ENCODE measurements at regions not wholly inside any gene's neighbourhood (a gene's known extent, or its start where the extent isn't known, plus 50 kb on each side); places are given as distances from the start of the nearest gene placed in this dataset.

DNA sequence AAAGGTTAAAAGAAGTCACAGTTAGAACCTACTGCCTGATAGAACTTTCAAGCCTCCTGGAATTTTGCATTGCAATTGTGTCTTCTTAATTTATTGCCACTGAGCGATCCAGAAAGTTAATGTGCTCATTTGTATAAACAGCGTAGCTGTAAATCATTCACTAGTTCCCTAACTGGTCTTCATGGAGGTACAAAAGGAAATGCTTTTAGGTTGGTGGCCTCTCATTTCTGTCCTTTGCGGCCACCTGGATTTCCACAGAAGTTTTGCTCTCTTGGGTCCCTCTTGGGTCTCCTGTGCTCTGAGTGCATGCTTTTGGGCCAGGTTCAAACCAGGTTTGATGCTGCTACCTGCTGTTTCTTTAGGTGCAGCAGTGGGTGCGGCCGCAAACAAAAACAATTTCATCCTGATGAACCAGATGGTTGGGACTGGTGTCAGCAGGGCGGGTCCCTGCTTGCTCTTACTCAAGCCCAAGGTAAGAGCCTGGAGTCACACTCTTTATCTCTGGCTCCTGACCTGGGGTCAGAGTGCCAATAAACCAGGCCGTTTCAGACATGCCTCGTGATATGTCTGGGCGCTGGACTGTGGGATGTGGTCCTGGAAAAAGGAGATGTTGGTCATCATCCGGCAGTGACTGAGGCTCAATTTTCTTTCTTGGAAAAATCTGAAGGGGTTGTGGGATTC, 270.1 kb downstream of the PTTG2 start (continued):
- TF ChIP-seq, protein P1, sequence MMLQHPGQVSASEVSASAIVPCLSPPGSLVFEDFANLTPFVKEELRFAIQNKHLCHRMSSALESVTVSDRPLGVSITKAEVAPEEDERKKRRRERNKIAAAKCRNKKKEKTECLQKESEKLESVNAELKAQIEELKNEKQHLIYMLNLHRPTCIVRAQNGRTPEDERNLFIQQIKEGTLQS (IDR thresholded peaks at IDR 0.05) = peak; percentile 26; the same call in 1 of the 2 replicates
- TF ChIP-seq, protein P1 (CRISPR knock-in tag; conservative IDR thresholded peaks at IDR 0.05) = no peak
- TF ChIP-seq MCM5 (IDR thresholded peaks at IDR 0.05; ENCODE audit: low read depth) (no peak), ZNF668 (CRISPR knock-in tag; IDR thresholded peaks at IDR 0.05) (no peak), MCM3 (IDR thresholded peaks at IDR 0.05) (no peak), MAFK (IDR thresholded peaks at IDR 0.05; ENCODE audit: low read length) (no peak), IRF1 (CRISPR knock-in tag; IDR thresholded peaks at IDR 0.05; ENCODE audit: borderline replicate concordance) (no peak), GABPA (tag; conservative IDR thresholded peaks at IDR 0.05; ENCODE audit: low read depth) (no peak), ZNF507 (tag; conservative IDR thresholded peaks at IDR 0.05) (no peak), CTBP1 (IDR thresholded peaks at IDR 0.05; ENCODE audit: borderline replicate concordance) (peak; percentile 92), NFIX (CRISPR knock-in tag; IDR thresholded peaks at IDR 0.05; ENCODE audit: low read depth) (no peak), TAF7 (tag; IDR thresholded peaks at IDR 0.05) (no peak), FOXK2 (conservative IDR thresholded peaks at IDR 0.05 in 1 of 2, IDR thresholded peaks at IDR 0.05 in 1 of 2; ENCODE audit: low read depth in 2 of 2) (no peak), PHF21A (IDR thresholded peaks at IDR 0.05; ENCODE audit: borderline replicate concordance, low read depth) (no peak), CHCHD3 (CRISPR knock-in tag; IDR thresholded peaks at IDR 0.05) (no peak), TAF1 (IDR thresholded peaks at IDR 0.05; ENCODE audit: control insufficient read depth, extremely low read depth, insufficient read depth, low read length, severe bottlenecking) (no peak), FOXK1 (CRISPR knock-in tag; IDR thresholded peaks at IDR 0.05; ENCODE audit: borderline replicate concordance) (no peak), ZNF318 (IDR thresholded peaks at IDR 0.05; ENCODE audit: borderline replicate concordance in 1 of 2, low read depth in 1 of 2) (no peak), TRIM24 (IDR thresholded peaks at IDR 0.05) (peak; percentile 40 to 46; a peak in 1 of 4 replicates)

Data from K562 (cell line).